ENCODE measurements at regions not wholly inside any gene's neighbourhood (a gene's known extent, or its start where the extent isn't known, plus 50 kb on each side); places are given as distances from the start of the nearest gene placed in this dataset.

DNA sequence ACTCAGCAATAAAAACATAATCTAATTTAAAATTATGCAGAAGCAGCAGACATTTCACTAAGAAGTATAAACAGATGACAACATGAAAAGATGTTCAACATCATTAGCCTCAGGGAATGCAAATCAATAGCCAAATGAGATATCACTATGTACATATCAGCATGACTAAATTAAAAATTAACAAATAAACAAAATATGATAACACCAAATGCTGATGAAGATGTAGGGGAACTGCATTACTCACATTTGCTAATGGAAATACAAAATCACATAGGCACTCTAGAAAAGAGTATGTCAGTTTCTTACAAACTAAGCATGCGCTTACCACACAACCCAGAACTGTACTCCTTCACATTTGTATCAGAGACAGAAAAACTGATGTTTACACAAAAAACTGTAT, 487.2 kb upstream of the REG3G start:
- no peak for ATAC-seq (ENCODE audit: insufficient number of reproducible peaks, low FRiP score, low read depth)
- H3K36me3 ChIP-seq, result no peaks in the 10 kb centered on the region

DNA sequence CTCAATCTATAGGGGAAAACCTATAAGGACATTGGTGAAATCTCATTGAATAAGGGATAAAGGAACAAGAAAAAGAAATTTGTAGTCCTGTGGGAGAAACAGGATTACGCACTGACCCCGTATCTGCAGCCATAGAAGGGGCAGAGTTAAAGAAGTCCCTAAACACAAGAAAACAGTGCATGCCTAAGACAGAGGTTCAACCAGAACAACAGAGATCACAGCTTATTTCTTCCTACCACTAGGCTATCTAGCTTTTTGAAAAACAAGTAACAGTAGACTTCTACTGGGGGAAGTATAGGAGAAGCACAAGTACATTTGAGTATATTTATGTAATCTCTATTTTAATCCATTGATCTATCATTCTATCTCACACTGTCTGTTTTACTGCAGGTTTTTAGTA, 485.2 kb upstream of the REG3G start:
- ATAC-seq (ENCODE audit: insufficient number of reproducible peaks, low FRiP score, low read depth) (no peak), DNase-seq (ENCODE audit: low spot score) (no peak)
- no peaks in the 10 kb centered on the region for H3K4me1 ChIP-seq (ENCODE audit: control insufficient read depth in 1 of 2, low read depth in 2 of 2)
- no peaks in the 10 kb centered on the region for H3K27me3 ChIP-seq (replicated peaks; ENCODE audit: insufficient read depth)
- H3K36me3 ChIP-seq, result no peaks in the 10 kb centered on the region
- H3K27ac ChIP-seq, result no peak overlapping the region
- no peaks in the 10 kb centered on the region for H3K9me3 ChIP-seq
- TF ChIP-seq, protein P1, sequence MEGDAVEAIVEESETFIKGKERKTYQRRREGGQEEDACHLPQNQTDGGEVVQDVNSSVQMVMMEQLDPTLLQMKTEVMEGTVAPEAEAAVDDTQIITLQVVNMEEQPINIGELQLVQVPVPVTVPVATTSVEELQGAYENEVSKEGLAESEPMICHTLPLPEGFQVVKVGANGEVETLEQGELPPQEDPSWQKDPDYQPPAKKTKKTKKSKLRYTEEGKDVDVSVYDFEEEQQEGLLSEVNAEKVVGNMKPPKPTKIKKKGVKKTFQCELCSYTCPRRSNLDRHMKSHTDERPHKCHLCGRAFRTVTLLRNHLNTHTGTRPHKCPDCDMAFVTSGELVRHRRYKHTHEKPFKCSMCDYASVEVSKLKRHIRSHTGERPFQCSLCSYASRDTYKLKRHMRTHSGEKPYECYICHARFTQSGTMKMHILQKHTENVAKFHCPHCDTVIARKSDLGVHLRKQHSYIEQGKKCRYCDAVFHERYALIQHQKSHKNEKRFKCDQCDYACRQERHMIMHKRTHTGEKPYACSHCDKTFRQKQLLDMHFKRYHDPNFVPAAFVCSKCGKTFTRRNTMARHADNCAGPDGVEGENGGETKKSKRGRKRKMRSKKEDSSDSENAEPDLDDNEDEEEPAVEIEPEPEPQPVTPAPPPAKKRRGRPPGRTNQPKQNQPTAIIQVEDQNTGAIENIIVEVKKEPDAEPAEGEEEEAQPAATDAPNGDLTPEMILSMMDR (IDR thresholded peaks at IDR 0.05), result no peak
- no peak overlapping the region for H3K4me3 ChIP-seq

More for the DNA sequence above, 487.2 kb upstream of the REG3G start:
- TF ChIP-seq, protein P1 (IDR thresholded peaks at IDR 0.05), result no peak
- Histone ChIP-seq H3K4me3 (no peak overlapping the region), H3K9me3 (no peaks in the 10 kb centered on the region), H3K27ac (no peak overlapping the region), H3K4me1 (ENCODE audit: control insufficient read depth in 1 of 2, low read depth in 2 of 2) (no peaks in the 10 kb centered on the region), H3K27me3 (replicated peaks; ENCODE audit: insufficient read depth) (no peaks in the 10 kb centered on the region)
- no peak for DNase-seq (ENCODE audit: low spot score)

DNA sequence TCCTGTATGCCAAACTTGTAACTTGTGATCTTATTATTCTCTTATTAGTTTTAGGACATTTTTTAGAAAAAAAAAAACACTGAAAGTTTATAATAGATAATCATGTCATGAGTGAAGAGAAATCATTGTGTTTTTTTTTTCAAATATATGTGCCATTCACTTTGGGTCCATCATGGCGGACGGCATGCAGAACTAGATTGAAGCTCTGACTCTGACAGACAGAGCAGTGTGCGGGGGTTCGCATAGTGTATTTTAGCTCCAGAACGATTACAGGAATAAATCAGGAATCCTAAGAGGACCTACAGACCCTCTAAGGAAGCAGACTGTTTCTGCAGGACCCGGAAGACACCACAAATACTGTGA, 484.4 kb upstream of the REG3G start:
- no peak for DNase-seq (ENCODE audit: low spot score)
- TF ChIP-seq, protein P1 (IDR thresholded peaks at IDR 0.05), result no peak
- Histone ChIP-seq H3K27me3 (replicated peaks; ENCODE audit: insufficient read depth) (no peaks in the 10 kb centered on the region), H3K4me3 (no peak overlapping the region), H3K4me1 (ENCODE audit: control insufficient read depth in 1 of 2, low read depth in 2 of 2) (no peaks in the 10 kb centered on the region), H3K36me3 (no peaks in the 10 kb centered on the region), H3K27ac (no peak overlapping the region), H3K9me3 (no peaks in the 10 kb centered on the region)
- ATAC-seq (ENCODE audit: insufficient number of reproducible peaks, low FRiP score, low read depth), result no peak

DNA sequence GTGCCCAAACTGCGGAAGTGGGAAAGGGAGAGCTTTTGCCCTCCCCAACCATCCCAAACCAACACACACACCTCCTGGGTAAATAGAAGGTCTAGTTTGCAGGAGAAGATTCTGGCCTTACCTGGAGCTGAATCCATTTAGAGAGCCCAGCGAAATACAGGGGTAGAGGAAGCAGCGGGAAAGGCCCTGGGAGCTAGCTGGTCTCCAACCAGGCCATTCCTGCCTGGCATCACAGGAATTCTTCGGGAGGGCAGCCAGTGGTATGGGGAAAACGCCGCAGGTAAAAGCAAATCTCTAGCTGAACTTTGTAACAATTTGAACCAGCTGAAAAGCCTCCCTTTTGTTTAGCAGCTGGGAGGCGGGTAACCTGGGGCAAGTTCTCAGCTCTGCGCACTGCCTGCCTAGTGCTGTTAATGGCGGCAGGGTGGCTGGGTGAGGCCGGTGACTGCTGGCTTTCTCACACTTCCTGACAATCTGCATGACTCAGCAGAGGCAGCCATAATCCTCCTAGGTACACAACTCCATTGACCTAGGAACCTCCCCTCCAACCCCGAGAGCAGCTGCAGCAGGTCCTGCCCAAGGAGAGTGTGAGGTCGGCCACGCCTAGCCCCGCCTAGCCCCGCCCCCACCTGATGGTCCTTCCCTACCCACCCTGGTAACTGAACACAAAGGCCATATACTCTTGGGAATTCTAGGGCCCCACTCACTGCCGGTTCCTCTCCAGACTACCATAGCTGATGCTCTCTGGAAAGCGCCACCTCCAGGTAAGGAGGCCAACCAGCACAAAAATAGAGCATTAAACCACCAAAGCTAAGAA, 483.8 kb upstream of the REG3G start:
- H3K36me3 ChIP-seq, result no peaks in the 10 kb centered on the region
- H3K27ac ChIP-seq, result no peak overlapping the region
- H3K4me1 ChIP-seq (ENCODE audit: control insufficient read depth in 1 of 2, low read depth in 2 of 2), result no peaks in the 10 kb centered on the region
- no peak for ATAC-seq (ENCODE audit: insufficient number of reproducible peaks, low FRiP score, low read depth)
- TF ChIP-seq, protein P1 (IDR thresholded peaks at IDR 0.05), result no peak
- H3K4me3 ChIP-seq, result no peak overlapping the region
- no peaks in the 10 kb centered on the region for H3K9me3 ChIP-seq
- DNase-seq (ENCODE audit: low spot score), result no peak
- H3K27me3 ChIP-seq (replicated peaks; ENCODE audit: insufficient read depth), result no peaks in the 10 kb centered on the region

DNA sequence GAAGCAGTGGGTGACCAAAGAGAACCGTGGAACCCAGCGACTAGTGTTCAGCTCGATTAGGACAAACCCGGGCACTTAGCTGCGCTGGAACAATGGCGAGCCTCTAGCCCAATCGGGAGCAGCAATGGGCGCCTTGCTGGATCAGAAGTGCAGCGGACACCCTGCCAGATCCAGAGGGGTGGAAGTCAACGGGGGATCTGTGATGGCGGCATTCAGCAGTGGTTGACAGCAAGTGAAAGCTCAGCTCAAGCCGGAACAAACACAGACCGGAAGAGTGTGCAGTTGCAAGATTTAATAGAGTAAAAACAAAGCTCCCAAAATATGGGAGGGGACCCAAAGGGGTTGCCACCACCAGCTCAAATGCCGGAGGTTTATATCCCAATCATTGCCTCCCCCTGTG, 478.7 kb upstream of the REG3G start:
- ATAC-seq (ENCODE audit: insufficient number of reproducible peaks, low FRiP score, low read depth) (no peak), DNase-seq (ENCODE audit: low spot score) (no peak)
- H3K9me3 ChIP-seq, result no peaks in the 10 kb centered on the region
- no peaks in the 10 kb centered on the region for H3K4me1 ChIP-seq (ENCODE audit: control insufficient read depth in 1 of 2, low read depth in 2 of 2)
- no peak overlapping the region for H3K4me3 ChIP-seq
- no peaks in the 10 kb centered on the region for H3K36me3 ChIP-seq
- no peaks in the 10 kb centered on the region for H3K27me3 ChIP-seq (replicated peaks; ENCODE audit: insufficient read depth)
- TF ChIP-seq, protein P1 (IDR thresholded peaks at IDR 0.05), result no peak
- H3K27ac ChIP-seq, result no peak overlapping the region
